Trophoblast cell (in vitro differentiated cells and primary cell): ENCODE measurements at regions not wholly inside any gene's neighbourhood (a gene's known extent, or its start where the extent isn't known, plus 50 kb on each side); places are given as distances from the start of the nearest gene placed in this dataset.

Source experiments
- DNase-seq, 2 donors: peaks; one replicate each; pipeline ENCODE4 v3.0.0-alpha.2; 2016
- H2AFZ ChIP-seq: 2 replicates; pipeline ENCODE4 v1.6.1; 2013; ENCODE audit warnings: low read length, moderate library complexity, mild to moderate bottlenecking; ENCODE audit not compliant: insufficient read depth, poor library complexity
- H2AK5ac ChIP-seq: 2 replicates; pipeline ENCODE4 v1.6.1; 2013; ENCODE audit warnings: mild to moderate bottlenecking, low read length
- H2BK120ac ChIP-seq: 2 replicates; pipeline ENCODE4 v1.6.1; 2013; ENCODE audit warnings: low read length, mild to moderate bottlenecking, moderate library complexity; ENCODE audit not compliant: insufficient read depth, poor library complexity
- H2BK12ac ChIP-seq: 2 replicates; pipeline ENCODE4 v1.6.1; 2013; ENCODE audit warnings: mild to moderate bottlenecking, low read length, moderate library complexity
- H2BK5ac ChIP-seq: 2 replicates; pipeline ENCODE4 v1.6.1; 2013; ENCODE audit warnings: low read length, low read depth, moderate library complexity, mild to moderate bottlenecking; ENCODE audit not compliant: poor library complexity
- H3K14ac ChIP-seq: 2 replicates; pipeline ENCODE4 v1.6.1; 2013; ENCODE audit warnings: mild to moderate bottlenecking, low read length
- H3K18ac ChIP-seq: 2 replicates; pipeline ENCODE4 v1.6.1; 2013; ENCODE audit warnings: mild to moderate bottlenecking, low read length
- H3K23ac ChIP-seq: 2 replicates; pipeline ENCODE4 v1.6.1; 2013; ENCODE audit warnings: low read length
- H3K27ac ChIP-seq: 2 replicates; pipeline ENCODE4 v1.5.1; 2013; ENCODE audit warnings: low read depth, mild to moderate bottlenecking, inconsistent platforms, low read length, moderate library complexity
- H3K27me3 ChIP-seq: 2 replicates; pipeline ENCODE4 v1.6.1; 2013; ENCODE audit warnings: inconsistent platforms, mild to moderate bottlenecking, low read length, moderate library complexity; ENCODE audit not compliant: insufficient read depth
- H3K36me3 ChIP-seq, 2 experiments: 1 replicate in 1 of 2; 2 replicates in 1 of 2; pipeline ENCODE4 v1.6.1; 2013; ENCODE audit warnings: low read length in 2 of 2, mild to moderate bottlenecking in 2 of 2, moderate library complexity in 1 of 2; ENCODE audit not compliant: insufficient read depth in 2 of 2, control insufficient read depth in 1 of 2
- H3K4ac ChIP-seq: 2 replicates; pipeline ENCODE4 v1.6.1; 2013; ENCODE audit warnings: low read depth, mild to moderate bottlenecking, low read length, moderate library complexity
- H3K4me1 ChIP-seq, 2 experiments: 1 replicate in 1 of 2; 2 replicates in 1 of 2; pipeline ENCODE4 v1.6.1; 2013; ENCODE audit warnings: low read length in 2 of 2, mild to moderate bottlenecking in 2 of 2, moderate library complexity in 1 of 2; ENCODE audit not compliant: insufficient read depth in 2 of 2, control insufficient read depth in 1 of 2
- H3K4me2 ChIP-seq: 2 replicates; pipeline ENCODE4 v1.6.1; 2013; ENCODE audit warnings: inconsistent platforms, mild to moderate bottlenecking, low read length, moderate library complexity
- H3K4me3 ChIP-seq: 2 replicates; pipeline ENCODE4 v1.5.1; 2013; ENCODE audit warnings: mild to moderate bottlenecking, low read depth, low read length, inconsistent platforms
- H3K79me1 ChIP-seq: one replicate; pipeline ENCODE4 v1.6.1; 2013; ENCODE audit warnings: low read length
- H3K79me2 ChIP-seq: 2 replicates; pipeline ENCODE4 v1.6.1; 2013; ENCODE audit warnings: low read length, mild to moderate bottlenecking; ENCODE audit not compliant: control insufficient read depth, insufficient read depth, poor library complexity
- H3K9ac ChIP-seq: 2 replicates; pipeline ENCODE4 v1.6.1; 2013; ENCODE audit warnings: mild to moderate bottlenecking, low read length
- H3K9me3 ChIP-seq: 2 replicates; pipeline ENCODE4 v1.6.1; 2013; ENCODE audit warnings: low read depth, mild to moderate bottlenecking, control low read depth, inconsistent platforms, low read length; ENCODE audit not compliant: insufficient read depth
- H4K12ac ChIP-seq: 2 replicates; pipeline ENCODE4 v1.6.1; 2013; ENCODE audit warnings: low read depth, mild to moderate bottlenecking, low read length, moderate library complexity
- H4K8ac ChIP-seq: 2 replicates; pipeline ENCODE4 v1.6.1; 2013; ENCODE audit warnings: low read depth, mild to moderate bottlenecking, low read length, moderate library complexity
- H4K91ac ChIP-seq: one replicate; pipeline ENCODE4 v1.6.1; 2013; ENCODE audit warnings: low read depth, mild to moderate bottlenecking, low read length, moderate library complexity
- WGBS: extraction: QIAGEN DNeasy Blood & Tissue Kit; methylation state at CpG from one replicate; pipeline ENCODE4 v1.1.7; 2013; ENCODE audit warnings: missing lambda C conversion rate; ENCODE audit not compliant: insufficient read length, insufficient coverage; ENCODE audit errors: extremely low coverage; 5-methylcytosine and 5-hydroxymethylcytosine counted together

- Histone ChIP-seq H3K9me3 (no peaks in the 10 kb centered on the region), H2BK120ac (no peak overlapping the region), H3K27ac (no peak overlapping the region), H2BK5ac (no peak overlapping the region), H4K91ac (no peak overlapping the region), H3K18ac (no peak overlapping the region), H3K14ac (no peak overlapping the region), H3K9ac (no peak overlapping the region), H3K4me1 (peaks cover 11 to 22% of the 10 kb centered on the region in 2 experiments), H2AK5ac (no peak overlapping the region), H3K79me2 (no peaks in the 10 kb centered on the region), H2AFZ (no peak overlapping the region), H3K4me3 (no peak overlapping the region), H4K8ac (no peak overlapping the region), H3K79me1 (peaks cover 6% of the 10 kb centered on the region), H2BK12ac (no peak overlapping the region), H3K4ac (no peak overlapping the region), H3K4me2 (no peak overlapping the region), H4K12ac (no peak overlapping the region), H3K36me3 (no peaks in the 10 kb centered on the region), H3K27me3 (peaks cover 2% of the 10 kb centered on the region), H3K23ac (no peak overlapping the region)
- no CpG with 5 or more reads among the region's 12 CpGs for WGBS
- DNase-seq, result no peak
Measured at GRCh38 chr6:90399970-90400369, 103.3 kb upstream of the BACH2 start.

GRCh38 chr6:90397929-90398674 lies 101.5 kb upstream of the BACH2 start:
- Histone ChIP-seq H4K8ac (no peak overlapping the region), H3K9ac (no peak overlapping the region), H3K14ac (no peak overlapping the region), H4K12ac (no peak overlapping the region), H3K4me2 (no peak overlapping the region), H3K4me3 (no peak overlapping the region), H3K18ac (no peak overlapping the region), H2AFZ (no peak overlapping the region), H3K4me1 (peaks cover 6 to 16% of the 10 kb centered on the region in 2 experiments), H3K79me1 (peaks cover 4% of the 10 kb centered on the region), H3K36me3 (no peaks in the 10 kb centered on the region), H4K91ac (no peak overlapping the region), H2BK120ac (no peak overlapping the region), H3K79me2 (no peaks in the 10 kb centered on the region), H3K27me3 (peaks cover 2% of the 10 kb centered on the region), H3K4ac (no peak overlapping the region), H2AK5ac (no peak overlapping the region), H2BK5ac (no peak overlapping the region), H2BK12ac (no peak overlapping the region), H3K9me3 (no peaks in the 10 kb centered on the region), H3K23ac (no peak overlapping the region), H3K27ac (no peak overlapping the region)
- WGBS, result no CpG with 5 or more reads among the region's 5 CpGs
- DNase-seq, result no peak

- Histone ChIP-seq H3K79me1 (no peaks in the 10 kb centered on the region), H3K14ac (no peak overlapping the region), H2BK12ac (no peak overlapping the region), H3K79me2 (no peaks in the 10 kb centered on the region), H4K8ac (no peak overlapping the region), H3K4me1 (peaks cover 0 to 9% of the 10 kb centered on the region in 2 experiments), H3K9me3 (no peaks in the 10 kb centered on the region), H3K18ac (no peak overlapping the region), H2AK5ac (no peak overlapping the region), H3K23ac (no peak overlapping the region), H3K27ac (no peak overlapping the region), H4K91ac (no peak overlapping the region), H3K27me3 (peaks cover 2% of the 10 kb centered on the region), H3K4ac (no peak overlapping the region), H3K9ac (no peak overlapping the region), H3K4me3 (no peak overlapping the region), H4K12ac (no peak overlapping the region), H3K36me3 (no peaks in the 10 kb centered on the region), H2BK5ac (no peak overlapping the region), H3K4me2 (no peak overlapping the region), H2AFZ (no peak overlapping the region), H2BK120ac (no peak overlapping the region)
- no CpG with 5 or more reads among the region's 4 CpGs for WGBS
- DNase-seq, result no peak
Measured at GRCh38 chr6:90397047-90397446, 100.4 kb upstream of the BACH2 start.

- Histone ChIP-seq H2AK5ac (no peak overlapping the region), H4K91ac (no peak overlapping the region), H4K8ac (no peak overlapping the region), H3K4me1 (peaks cover 0 to 9% of the 10 kb centered on the region in 2 experiments), H3K27ac (no peak overlapping the region), H3K4me3 (no peak overlapping the region), H3K27me3 (peaks cover 1% of the 10 kb centered on the region), H2BK5ac (no peak overlapping the region), H3K18ac (no peak overlapping the region), H2BK12ac (no peak overlapping the region), H3K36me3 (no peaks in the 10 kb centered on the region), H3K4ac (no peak overlapping the region), H2BK120ac (no peak overlapping the region), H3K79me1 (no peaks in the 10 kb centered on the region), H2AFZ (no peak overlapping the region), H4K12ac (no peak overlapping the region), H3K9ac (no peak overlapping the region), H3K79me2 (no peaks in the 10 kb centered on the region), H3K9me3 (no peaks in the 10 kb centered on the region), H3K23ac (no peak overlapping the region), H3K4me2 (no peak overlapping the region), H3K14ac (no peak overlapping the region)
- WGBS, result no CpG with 5 or more reads among the region's 7 CpGs
- DNase-seq, result peak; percentile 25 to 79
Measured at GRCh38 chr6:90393232-90393884, 96.7 kb upstream of the BACH2 start.
